IgD-negative memory B cell (primary cell): ENCODE measurements at regions not wholly inside any gene's neighbourhood (a gene's known extent, or its start where the extent isn't known, plus 50 kb on each side); places are given as distances from the start of the nearest gene placed in this dataset.
A peak's percentile ranks its signal among the peaks of the same experiment; 100 is the strongest.

Experiments
- H3K27ac Mint-ChIP-seq, 3 donors: one replicate each; pipeline ENCODE4 v1.8.0; 2020 to 2022; ENCODE audit warnings: mild to moderate bottlenecking in 3 of 3, mixed read lengths in 3 of 3, moderate library complexity in 1 of 3
- H3K27me3 Mint-ChIP-seq: one replicate; pipeline ENCODE4 v1.8.0; 2021; ENCODE audit warnings: mixed read lengths
- H3K36me3 Mint-ChIP-seq: one replicate; pipeline ENCODE4 v1.8.0; 2020; ENCODE audit warnings: mild to moderate bottlenecking, mixed read lengths
- H3K4me1 Mint-ChIP-seq, 3 donors: one replicate each; pipeline ENCODE4 v1.8.0; 2020 to 2022; ENCODE audit warnings: mixed read lengths in 3 of 3, mild to moderate bottlenecking in 1 of 3
- H3K4me3 Mint-ChIP-seq, 4 donors: one replicate each; pipeline ENCODE4 v1.8.0; 2020 to 2022; ENCODE audit warnings: mild to moderate bottlenecking in 4 of 4, mixed read lengths in 4 of 4, moderate library complexity in 3 of 4
- H3K9me3 Mint-ChIP-seq, 3 donors: one replicate each; pipeline ENCODE4 v1.8.0; 2020 to 2021; ENCODE audit warnings: mixed read lengths in 3 of 3, mild to moderate bottlenecking in 1 of 3

GRCh38 chr18:73784853-73785252 is 362.8 kb downstream of the FBXO15 start:
- Mint-ChIP-seq H3K9me3 (peaks cover 0 to 5% (median 0%) of the 10 kb centered on the region in 3 donors), H3K4me3 (no peak overlapping the region), H3K4me1 (no peaks in the 10 kb centered on the region), H3K27me3 (peaks cover 3% of the 10 kb centered on the region), H3K27ac (no peak overlapping the region), H3K36me3 (no peaks in the 10 kb centered on the region)

- peaks cover 3% of the 10 kb centered on the region for H3K27me3 Mint-ChIP-seq
- H3K4me3 Mint-ChIP-seq, result no peak overlapping the region
- H3K9me3 Mint-ChIP-seq, result peaks cover 0 to 5% (median 0%) of the 10 kb centered on the region in 3 donors
- peaks cover 0 to 3% (median 0%) of the 10 kb centered on the region in 3 donors for H3K4me1 Mint-ChIP-seq
- no peaks in the 10 kb centered on the region for H3K36me3 Mint-ChIP-seq
- no peak overlapping the region for H3K27ac Mint-ChIP-seq
Observed at GRCh38 chr18:73782405-73782804, 365.2 kb downstream of the FBXO15 start.

DNA sequence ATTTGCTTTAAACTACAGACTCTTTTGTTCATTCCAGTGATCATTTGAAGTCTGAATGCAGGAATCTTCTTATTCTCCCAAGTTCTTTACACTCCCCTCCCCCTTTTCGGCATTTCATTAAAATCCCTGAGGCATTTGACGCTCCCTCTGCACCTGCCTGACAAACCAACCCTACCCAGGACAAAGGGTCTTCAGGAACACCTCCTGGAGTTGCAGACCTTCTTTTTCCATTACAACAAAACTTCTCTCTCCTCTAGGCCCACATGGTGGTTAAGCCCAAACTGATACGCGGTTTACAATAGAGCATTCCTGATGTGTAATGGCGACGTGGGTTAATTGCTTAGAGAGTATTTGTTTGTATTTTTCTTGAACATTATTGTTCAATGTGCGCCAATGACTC is 367.4 kb downstream of the FBXO15 start:
- Mint-ChIP-seq H3K27me3 (peaks cover 3% of the 10 kb centered on the region), H3K4me3 (no peak overlapping the region), H3K36me3 (no peaks in the 10 kb centered on the region), H3K4me1 (peaks cover 0 to 3% (median 0%) of the 10 kb centered on the region in 3 donors), H3K9me3 (peaks cover 0 to 3% (median 0%) of the 10 kb centered on the region in 3 donors), H3K27ac (no peak overlapping the region)

DNA sequence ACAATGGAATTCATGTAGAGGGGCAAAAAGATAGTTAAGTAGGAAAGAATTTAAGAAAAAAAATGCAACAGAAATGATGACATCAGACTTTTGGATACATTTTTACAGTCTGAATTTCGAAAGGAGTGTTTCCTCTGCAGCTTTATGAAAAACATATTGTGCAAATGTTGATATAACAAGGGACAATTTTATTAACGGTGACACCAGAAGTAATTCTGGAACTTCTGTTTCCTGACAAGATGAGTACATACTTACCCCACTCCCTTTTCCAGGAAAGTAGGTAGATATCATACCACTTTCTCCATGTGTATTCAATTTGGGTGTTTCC is 369.6 kb downstream of the FBXO15 start:
- peaks cover 0 to 3% (median 0%) of the 10 kb centered on the region in 3 donors for H3K4me1 Mint-ChIP-seq
- no peak overlapping the region for H3K27ac Mint-ChIP-seq
- H3K36me3 Mint-ChIP-seq, result no peaks in the 10 kb centered on the region
- H3K27me3 Mint-ChIP-seq, result no peaks in the 10 kb centered on the region
- no peak overlapping the region for H3K4me3 Mint-ChIP-seq
- H3K9me3 Mint-ChIP-seq, result peaks cover 0 to 3% (median 2%) of the 10 kb centered on the region in 3 donors

- no peak overlapping the region for H3K27ac Mint-ChIP-seq
- peaks cover 0 to 3% (median 0%) of the 10 kb centered on the region in 3 donors for H3K4me1 Mint-ChIP-seq
- peaks cover 0 to 2% (median 1%) of the 10 kb centered on the region in 3 donors for H3K9me3 Mint-ChIP-seq
- no peak overlapping the region for H3K4me3 Mint-ChIP-seq
- H3K36me3 Mint-ChIP-seq, result no peaks in the 10 kb centered on the region
- H3K27me3 Mint-ChIP-seq, result no peaks in the 10 kb centered on the region
Observed at GRCh38 chr18:73777356-73778031, 370.1 kb downstream of the FBXO15 start.

DNA sequence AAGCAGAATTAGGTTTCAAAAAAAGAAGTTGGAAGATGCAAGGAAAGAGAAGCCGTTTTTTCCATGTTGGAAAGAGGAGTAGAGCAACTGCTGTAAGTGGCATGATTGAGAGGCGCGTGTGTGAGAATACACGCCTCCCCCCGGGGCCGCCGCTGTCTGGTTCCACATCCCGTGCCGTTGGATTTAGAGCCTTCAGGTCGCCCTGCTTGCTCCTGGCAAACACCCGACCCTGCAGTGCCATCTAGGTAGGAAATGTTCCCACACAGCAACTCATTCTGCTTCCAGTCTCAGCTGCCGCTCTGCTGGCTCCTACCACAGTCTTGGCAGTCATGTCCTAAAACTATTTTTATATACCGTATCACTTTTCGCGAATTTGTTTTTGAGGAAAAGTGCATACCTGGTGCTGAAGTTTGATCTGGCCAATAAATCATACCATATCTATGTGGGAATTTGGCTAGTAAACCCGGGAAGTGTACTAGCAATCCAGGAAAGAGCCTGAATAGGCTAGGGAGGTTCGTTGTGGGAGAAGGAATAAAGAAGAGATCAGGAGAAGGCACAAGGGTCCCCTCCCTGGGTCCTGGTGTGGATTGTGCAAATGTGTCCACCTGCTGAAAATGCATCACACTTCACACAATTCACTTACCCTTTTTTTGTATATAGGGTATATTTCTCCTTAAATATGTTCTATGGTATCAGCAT is 372.7 kb downstream of the FBXO15 start:
- Mint-ChIP-seq H3K36me3 (no peaks in the 10 kb centered on the region), H3K4me1 (peaks cover 0 to 3% (median 0%) of the 10 kb centered on the region in 3 donors), H3K27me3 (no peaks in the 10 kb centered on the region), H3K27ac (no peak overlapping the region), H3K9me3 (peaks cover 0 to 2% (median 0%) of the 10 kb centered on the region in 3 donors), H3K4me3 (no peak overlapping the region)

- peaks cover 0 to 2% (median 0%) of the 10 kb centered on the region in 3 donors for H3K9me3 Mint-ChIP-seq
- no peak overlapping the region for H3K4me3 Mint-ChIP-seq
- H3K36me3 Mint-ChIP-seq, result no peaks in the 10 kb centered on the region
- H3K4me1 Mint-ChIP-seq, result no peaks in the 10 kb centered on the region
- peak overlapping the region in 1 of 3 donors; percentile 55 for H3K27ac Mint-ChIP-seq
- H3K27me3 Mint-ChIP-seq, result no peaks in the 10 kb centered on the region
Observed at GRCh38 chr18:73768043-73768442, 379.6 kb downstream of the FBXO15 start.

DNA sequence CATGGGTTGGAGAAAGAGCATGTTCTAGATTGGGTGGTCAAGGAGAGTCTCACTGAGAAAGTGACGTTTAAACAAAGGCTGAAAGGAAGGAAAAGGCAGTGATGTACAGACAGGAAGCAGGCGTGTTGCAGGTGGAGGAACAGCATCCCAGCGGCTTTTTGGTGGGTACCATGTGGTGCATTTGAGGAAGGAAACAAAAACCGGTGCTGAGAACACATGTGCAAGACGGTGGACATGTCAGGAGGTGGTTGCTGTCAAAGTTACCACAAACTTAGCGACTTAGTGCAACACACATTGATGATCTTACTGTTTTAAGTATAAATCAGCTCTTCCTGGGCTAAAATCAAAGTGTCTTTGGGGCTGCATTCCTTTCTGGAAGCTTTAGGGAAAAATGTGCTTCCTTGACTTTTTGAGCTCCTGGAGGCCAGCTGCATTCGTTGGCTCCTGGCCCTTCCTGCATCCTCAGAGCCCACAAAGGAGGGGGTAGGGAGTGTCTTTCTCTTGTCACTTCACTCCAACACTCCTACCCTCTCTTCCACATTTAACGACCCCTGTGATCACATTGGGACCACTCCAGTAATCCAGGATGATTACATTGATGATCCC is 380.6 kb downstream of the FBXO15 start:
- Mint-ChIP-seq H3K4me3 (no peak overlapping the region), H3K27me3 (no peaks in the 10 kb centered on the region), H3K4me1 (no peaks in the 10 kb centered on the region), H3K36me3 (no peaks in the 10 kb centered on the region), H3K27ac (no peak overlapping the region), H3K9me3 (peaks cover 0 to 6% (median 0%) of the 10 kb centered on the region in 3 donors)

DNA sequence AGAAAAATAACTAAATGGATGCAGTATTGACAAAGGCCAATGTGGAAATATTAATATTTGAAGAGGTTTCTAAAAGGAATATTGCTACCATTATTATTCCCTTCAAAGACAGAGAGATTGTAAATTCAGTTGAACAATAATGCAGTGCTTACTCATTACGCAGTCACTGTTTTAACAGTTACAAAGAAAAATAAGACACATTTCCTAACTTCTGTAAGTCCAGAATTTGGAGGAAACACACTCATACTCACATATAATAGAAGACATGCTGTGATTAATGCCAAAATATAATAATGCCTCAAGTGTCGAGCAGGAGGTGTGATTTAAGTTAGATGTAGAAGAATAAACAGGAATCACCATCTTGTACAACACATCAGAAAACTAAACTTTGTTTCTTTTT is 389.2 kb downstream of the FBXO15 start:
- peaks cover 0 to 8% (median 0%) of the 10 kb centered on the region in 3 donors for H3K9me3 Mint-ChIP-seq
- H3K36me3 Mint-ChIP-seq, result no peaks in the 10 kb centered on the region
- H3K27me3 Mint-ChIP-seq, result no peaks in the 10 kb centered on the region
- no peak overlapping the region for H3K4me3 Mint-ChIP-seq
- H3K27ac Mint-ChIP-seq, result no peak overlapping the region
- H3K4me1 Mint-ChIP-seq, result no peaks in the 10 kb centered on the region

DNA sequence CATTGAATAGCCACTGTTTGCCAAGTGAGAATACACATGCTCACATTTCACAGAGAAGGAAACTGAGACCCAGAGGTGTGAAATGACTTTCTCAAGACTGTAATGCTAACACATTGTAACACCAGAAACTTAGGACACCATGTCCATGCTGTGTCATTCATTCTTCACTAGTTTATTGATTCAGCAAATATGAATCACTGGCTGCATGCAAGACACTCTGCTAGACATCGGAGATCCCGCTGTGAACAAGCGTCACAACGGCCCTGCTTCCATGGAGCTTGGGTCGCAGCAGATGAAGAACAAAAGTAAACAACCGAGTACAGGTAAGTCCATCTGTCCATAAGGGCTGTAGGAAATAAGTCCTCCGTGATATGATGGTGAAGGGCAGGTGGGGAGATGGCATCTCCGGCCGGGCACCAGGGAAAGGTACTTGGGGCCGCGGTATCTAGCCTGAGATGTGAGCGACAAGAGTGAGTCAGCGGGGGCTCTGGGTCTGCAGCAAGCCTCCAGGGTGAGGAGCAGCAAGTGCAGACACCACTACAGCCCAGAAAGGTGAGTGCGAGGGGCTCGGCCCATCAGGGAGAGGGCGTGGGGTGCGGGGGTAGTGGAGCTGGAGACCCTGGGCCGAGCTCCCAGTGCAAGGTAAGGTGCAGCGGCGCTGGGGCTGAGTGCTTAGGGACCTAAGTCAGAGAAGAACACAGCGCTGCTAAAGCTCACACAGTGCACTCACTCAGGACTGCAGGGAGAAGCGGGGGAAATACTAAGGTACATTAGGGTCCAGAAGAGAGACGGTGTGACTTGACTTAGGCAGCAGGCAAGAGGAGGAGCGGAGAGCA is 391.2 kb downstream of the FBXO15 start:
- Mint-ChIP-seq H3K9me3 (peaks cover 0 to 4% (median 0%) of the 10 kb centered on the region in 3 donors), H3K4me3 (no peak overlapping the region), H3K27me3 (no peaks in the 10 kb centered on the region), H3K27ac (peak overlapping the region in 1 of 3 donors; percentile 0), H3K4me1 (no peaks in the 10 kb centered on the region), H3K36me3 (no peaks in the 10 kb centered on the region)

DNA sequence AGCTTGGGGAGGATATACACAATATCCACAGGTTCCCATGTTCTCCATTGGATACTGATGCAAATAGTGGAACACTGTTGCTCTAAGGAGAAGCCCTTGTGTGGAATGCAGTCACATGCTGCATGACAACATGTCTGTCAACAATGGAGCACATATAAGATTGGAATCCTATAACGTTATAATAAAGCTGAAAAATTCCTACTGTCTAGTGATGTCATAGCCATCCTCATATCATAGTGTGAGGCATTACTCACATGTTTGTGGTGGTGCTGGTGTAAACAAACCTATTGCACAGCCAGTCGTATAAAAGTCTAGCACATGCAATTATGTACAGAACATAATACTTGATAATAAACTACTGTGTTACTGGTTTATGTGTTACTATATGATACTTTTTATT is 394.7 kb downstream of the FBXO15 start:
- Mint-ChIP-seq H3K27me3 (no peaks in the 10 kb centered on the region), H3K27ac (no peak overlapping the region), H3K36me3 (no peaks in the 10 kb centered on the region), H3K4me3 (no peak overlapping the region), H3K4me1 (no peaks in the 10 kb centered on the region), H3K9me3 (peaks cover 0 to 8% (median 0%) of the 10 kb centered on the region in 3 donors)

DNA sequence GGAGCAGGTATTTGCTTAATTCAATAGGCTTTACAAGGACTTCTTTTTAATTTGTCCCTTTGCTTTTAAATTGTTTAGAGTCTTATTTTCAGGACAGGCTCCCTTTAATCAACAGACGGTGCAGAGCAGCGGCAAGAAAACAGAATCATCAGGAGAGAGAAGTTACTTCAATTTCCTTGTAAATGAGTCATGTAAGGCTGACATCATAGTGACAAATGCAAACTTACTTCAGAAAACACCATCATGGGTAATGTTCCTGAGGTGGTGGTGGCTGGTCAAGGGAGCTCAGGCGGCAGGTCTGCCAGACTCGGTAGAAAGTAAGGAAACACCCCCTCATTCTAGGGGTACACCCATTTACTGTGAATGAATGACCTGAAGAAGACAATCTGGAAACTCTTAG is 395.1 kb downstream of the FBXO15 start:
- Mint-ChIP-seq H3K9me3 (peaks cover 0 to 8% (median 0%) of the 10 kb centered on the region in 3 donors), H3K4me3 (no peak overlapping the region), H3K27ac (no peak overlapping the region), H3K27me3 (no peaks in the 10 kb centered on the region), H3K36me3 (no peaks in the 10 kb centered on the region), H3K4me1 (no peaks in the 10 kb centered on the region)

- Mint-ChIP-seq H3K27ac (no peak overlapping the region), H3K4me1 (no peaks in the 10 kb centered on the region), H3K36me3 (no peaks in the 10 kb centered on the region), H3K4me3 (no peak overlapping the region), H3K9me3 (peaks cover 0 to 4% (median 3%) of the 10 kb centered on the region in 3 donors), H3K27me3 (no peaks in the 10 kb centered on the region)
Observed at GRCh38 chr18:73750052-73750451, 397.6 kb downstream of the FBXO15 start.

- Mint-ChIP-seq H3K27me3 (no peaks in the 10 kb centered on the region), H3K36me3 (no peaks in the 10 kb centered on the region), H3K9me3 (peaks cover 0 to 4% (median 3%) of the 10 kb centered on the region in 3 donors), H3K4me1 (no peaks in the 10 kb centered on the region), H3K27ac (no peak overlapping the region), H3K4me3 (no peak overlapping the region)
Observed at GRCh38 chr18:73749304-73749703, 398.3 kb downstream of the FBXO15 start.

DNA sequence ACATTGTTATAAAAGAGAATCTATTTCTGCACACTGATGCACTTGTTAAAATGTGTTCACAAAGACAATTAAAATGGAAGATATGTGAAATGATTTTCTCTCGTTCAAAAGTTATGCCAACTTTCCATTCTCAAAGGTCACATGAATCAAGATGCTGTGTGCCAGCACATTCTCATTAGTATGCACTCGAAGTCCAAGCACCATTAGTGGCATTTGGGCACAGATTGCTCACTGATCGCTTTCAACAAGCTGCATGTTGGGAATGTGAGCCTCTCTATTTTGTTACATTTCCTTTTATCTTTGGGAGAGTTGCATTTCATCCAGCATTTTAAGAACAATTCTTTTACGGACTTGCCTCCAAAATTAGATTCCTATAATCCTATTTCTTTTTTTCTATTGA is 398.9 kb downstream of the FBXO15 start:
- H3K4me3 Mint-ChIP-seq, result no peak overlapping the region
- H3K27me3 Mint-ChIP-seq, result no peaks in the 10 kb centered on the region
- no peak overlapping the region for H3K27ac Mint-ChIP-seq
- H3K36me3 Mint-ChIP-seq, result no peaks in the 10 kb centered on the region
- peaks cover 0 to 5% (median 3%) of the 10 kb centered on the region in 3 donors for H3K9me3 Mint-ChIP-seq
- no peaks in the 10 kb centered on the region for H3K4me1 Mint-ChIP-seq
